ENCODE measurements at regions not wholly inside any gene's neighbourhood (a gene's known extent, or its start where the extent isn't known, plus 50 kb on each side); places are given as distances from the start of the nearest gene placed in this dataset.
"Not testable (repeated sequence)": the region's sequence is repeated elsewhere in the genome, so short reads cannot be mapped to it uniquely, and the experiment has no call there.

DNA sequence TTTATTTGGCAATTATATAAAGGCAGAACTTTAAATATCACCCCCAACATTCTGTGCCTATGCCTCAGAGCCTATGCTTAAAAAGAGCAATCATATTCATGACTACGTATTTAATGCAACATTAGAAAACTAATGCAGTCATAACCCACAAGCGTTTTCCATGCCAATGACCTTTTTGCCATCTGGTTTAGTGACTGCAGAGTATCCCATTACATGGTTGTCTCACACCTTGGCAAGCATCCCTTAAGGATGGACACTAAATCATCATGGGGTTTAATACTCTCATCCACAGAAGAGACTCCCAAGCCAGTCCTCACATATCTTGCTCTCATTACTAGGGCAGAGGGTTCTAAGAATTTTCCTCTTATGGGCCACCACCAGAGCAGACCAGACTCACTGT, 188.2 kb upstream of the PLGLB2 start:
- not testable (repeated sequence) for H3K27ac ChIP-seq; H3K4me3 ChIP-seq; DNase-seq (ENCODE audit: low spot score)

DNA sequence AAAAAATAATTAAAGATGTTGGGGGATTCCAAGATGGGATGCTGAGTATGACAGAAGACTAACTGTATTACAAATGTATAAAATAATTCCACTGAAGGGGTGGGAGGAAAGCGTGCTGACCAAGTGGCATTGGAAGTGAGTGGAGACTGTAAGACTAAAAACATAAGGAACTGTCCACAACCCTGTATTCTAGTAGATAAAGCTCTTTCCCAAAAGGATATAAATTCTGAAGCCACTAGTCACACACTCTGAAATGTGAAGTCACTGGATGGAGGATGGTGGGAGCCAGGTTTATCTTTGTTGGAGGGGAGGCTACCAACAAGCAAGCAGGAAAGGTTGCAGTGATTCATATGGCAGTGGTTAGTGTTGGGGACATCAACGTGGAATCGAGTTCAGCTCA, 182.8 kb upstream of the PLGLB2 start:
- not testable (repeated sequence) for DNase-seq (ENCODE audit: low spot score); H3K27ac ChIP-seq; H3K4me3 ChIP-seq

DNA sequence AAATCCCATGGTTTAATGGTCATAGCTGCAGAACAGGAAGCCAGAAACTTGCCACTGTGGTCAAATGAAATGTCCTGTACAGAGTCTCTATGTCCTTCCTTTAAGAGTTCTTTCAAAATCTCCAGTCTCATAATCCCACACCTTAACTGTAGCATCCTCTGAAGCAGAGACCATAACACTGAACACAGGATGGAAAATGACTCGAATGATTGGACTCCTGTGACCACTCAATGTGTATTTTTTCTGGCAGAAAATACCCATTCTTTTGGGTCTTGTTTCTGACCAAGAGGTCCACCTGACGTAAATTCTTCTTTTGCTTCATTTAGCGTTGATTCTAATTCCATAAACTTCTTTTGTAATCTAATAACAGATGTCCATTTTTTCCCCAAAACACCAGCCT, 181.4 kb upstream of the PLGLB2 start:
- not testable (repeated sequence) for DNase-seq (ENCODE audit: low spot score); H3K4me3 ChIP-seq; H3K27ac ChIP-seq

DNA sequence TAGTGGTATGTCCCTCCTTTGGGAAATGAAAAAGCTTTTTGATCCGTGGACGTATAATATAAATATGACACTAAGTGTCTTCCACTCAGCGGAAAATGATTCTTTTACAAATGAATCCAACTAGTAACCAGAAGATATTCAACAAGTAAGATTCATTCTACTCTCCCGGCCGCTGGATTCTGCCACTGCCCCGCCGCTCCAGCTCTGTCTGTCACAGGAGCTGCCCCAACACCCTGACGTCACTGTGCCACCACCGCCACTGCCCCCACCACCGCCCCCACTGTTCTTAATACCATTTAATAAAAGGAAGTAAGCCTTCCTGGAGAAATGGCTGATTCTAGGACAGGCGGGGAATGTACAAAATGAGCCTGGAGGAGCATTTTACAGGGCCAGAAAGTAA, 180.8 kb upstream of the PLGLB2 start:
- not testable (repeated sequence) for DNase-seq (ENCODE audit: low spot score); H3K4me3 ChIP-seq; H3K27ac ChIP-seq

- H3K27ac ChIP-seq; H3K4me3 ChIP-seq; DNase-seq (ENCODE audit: low spot score): not testable (repeated sequence)
Measured at GRCh38 chr2:87567912-87568311, 180.0 kb upstream of the PLGLB2 start.

DNA sequence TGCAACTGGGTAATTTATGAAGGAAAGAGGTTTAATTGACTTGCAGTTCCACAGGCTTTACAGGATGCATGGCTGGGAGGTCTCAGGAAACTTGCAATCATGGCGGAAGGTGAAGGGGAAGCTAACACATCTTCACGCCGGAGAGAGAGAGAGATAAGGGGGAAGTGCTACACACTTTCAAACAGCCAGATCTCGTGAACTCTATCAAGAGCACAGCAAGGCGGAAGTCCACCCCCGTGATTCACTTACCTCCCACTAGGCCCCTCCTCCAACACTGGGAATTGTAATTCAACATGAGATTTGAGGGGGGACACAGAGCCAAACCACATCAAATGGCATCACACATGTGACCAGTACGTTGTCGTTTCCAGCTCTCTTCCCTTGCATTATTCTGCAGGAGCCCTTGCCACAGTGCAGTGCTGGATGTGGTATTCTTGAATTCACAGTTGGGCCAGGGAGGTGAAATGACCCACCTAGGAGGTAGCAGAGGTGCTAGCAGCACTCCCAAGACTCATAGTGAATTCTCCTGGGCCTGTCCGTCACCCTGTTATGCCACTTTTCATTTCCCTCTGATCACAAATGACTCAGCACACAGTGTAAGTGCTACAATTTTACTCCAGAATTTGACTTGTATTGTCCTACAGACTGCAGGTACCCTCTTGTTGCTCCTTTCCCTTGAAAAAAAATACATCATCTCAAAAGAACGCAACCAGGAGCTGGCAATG, 179.2 kb upstream of the PLGLB2 start:
- not testable (repeated sequence) for DNase-seq (ENCODE audit: low spot score); H3K4me3 ChIP-seq; H3K27ac ChIP-seq

DNA sequence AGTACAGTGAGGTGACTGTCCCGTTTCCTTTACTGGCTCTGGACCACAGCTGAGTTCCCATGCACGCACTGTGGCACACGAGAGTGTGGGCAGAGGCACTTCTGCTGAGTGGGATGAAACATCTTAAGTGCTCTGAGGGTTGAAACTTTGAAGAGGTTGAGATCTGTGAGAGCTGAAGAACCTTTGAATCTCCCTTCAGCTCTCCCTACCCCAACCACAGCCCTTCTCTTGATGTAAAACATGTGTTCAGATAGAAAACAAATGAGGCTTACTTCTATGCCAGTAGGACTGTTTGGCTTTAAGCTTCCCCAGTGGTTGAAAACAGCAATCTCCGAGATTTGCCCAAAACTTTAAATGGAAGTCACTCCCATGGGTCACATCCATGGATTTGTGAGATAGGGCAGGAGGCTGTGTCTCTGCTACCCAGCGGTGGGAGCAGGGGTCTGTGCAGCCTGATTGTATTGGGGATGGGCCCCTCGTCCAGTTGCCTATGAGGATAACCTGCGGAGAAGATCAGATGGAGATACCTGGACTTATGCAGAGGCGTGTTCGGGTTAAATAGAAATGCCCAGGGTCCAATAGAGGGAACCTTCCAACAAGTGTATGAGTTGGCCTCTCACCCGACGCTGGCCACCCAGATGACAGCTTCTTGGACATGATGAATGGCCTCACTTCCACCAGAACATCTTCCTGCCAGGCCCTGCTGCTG, 178.0 kb upstream of the PLGLB2 start:
- not testable (repeated sequence) for DNase-seq (ENCODE audit: low spot score); H3K4me3 ChIP-seq; H3K27ac ChIP-seq

- not testable (repeated sequence) for DNase-seq (ENCODE audit: low spot score); H3K4me3 ChIP-seq; H3K27ac ChIP-seq
Measured at GRCh38 chr2:87571889-87572465, 175.9 kb upstream of the PLGLB2 start.

DNA sequence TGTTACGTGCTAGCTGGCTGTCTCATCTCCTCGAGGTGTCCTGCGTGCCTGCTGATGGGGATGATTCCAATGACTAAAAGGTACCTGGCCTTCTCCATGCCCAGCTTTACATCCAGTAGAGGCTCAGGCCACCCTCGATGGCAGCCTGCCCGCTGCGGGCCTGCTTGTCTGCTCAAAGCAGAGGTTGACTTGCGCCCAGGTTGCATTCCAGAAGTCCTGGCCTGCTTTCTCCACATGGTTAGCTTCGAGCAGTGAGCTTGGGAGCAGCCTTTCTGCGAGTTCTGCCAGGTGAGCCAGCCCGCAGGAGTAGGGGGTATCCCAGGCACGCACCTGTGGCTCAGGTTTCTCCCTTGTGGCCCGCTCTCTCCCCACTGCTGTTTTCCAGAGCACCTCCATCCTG, 175.0 kb upstream of the PLGLB2 start:
- not testable (repeated sequence) for DNase-seq (ENCODE audit: low spot score); H3K27ac ChIP-seq

DNA sequence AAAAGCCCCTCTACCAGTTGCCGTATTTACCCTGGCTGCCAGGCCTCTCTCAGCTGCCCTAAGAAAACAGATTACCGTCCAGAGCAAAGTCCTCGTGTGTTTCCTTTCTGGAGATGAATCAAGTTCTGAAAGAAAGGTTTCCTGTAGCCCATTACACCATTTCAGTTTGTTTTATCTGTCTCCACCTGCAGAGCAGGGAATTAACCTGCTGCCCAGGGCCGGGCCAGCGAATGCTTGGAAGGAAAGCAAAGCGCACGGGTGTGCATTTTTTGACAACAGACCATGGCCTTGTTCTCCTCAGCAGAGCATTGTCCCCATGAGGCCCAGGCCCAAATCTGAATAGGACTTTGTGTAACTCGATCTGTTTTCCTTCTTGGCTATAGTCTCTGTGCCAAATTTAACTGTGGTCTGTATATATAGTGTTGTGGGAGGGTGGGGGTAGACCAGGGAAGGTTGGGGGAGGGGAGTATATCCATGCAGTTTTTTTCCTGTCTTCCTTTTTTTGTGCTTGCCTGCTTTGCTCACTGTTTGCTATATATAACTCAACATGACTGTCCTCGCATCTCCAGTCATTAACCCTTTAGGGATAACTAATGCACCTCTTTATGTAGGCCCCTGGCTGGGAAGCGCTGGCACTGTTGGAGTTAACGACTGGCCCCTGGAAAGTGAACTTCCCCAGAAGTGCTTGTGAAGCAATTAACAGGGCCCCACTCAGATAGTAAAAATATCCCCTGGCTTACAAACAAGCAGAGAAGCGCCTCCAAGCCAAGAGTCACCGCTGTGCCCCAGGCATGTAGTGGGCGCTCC, 174.3 kb upstream of the PLGLB2 start:
- not testable (repeated sequence) for DNase-seq (ENCODE audit: low spot score); H3K4me3 ChIP-seq; H3K27ac ChIP-seq

More for the DNA sequence above, 175.0 kb upstream of the PLGLB2 start:
- H3K4me3 ChIP-seq, result not testable (repeated sequence)

DNA sequence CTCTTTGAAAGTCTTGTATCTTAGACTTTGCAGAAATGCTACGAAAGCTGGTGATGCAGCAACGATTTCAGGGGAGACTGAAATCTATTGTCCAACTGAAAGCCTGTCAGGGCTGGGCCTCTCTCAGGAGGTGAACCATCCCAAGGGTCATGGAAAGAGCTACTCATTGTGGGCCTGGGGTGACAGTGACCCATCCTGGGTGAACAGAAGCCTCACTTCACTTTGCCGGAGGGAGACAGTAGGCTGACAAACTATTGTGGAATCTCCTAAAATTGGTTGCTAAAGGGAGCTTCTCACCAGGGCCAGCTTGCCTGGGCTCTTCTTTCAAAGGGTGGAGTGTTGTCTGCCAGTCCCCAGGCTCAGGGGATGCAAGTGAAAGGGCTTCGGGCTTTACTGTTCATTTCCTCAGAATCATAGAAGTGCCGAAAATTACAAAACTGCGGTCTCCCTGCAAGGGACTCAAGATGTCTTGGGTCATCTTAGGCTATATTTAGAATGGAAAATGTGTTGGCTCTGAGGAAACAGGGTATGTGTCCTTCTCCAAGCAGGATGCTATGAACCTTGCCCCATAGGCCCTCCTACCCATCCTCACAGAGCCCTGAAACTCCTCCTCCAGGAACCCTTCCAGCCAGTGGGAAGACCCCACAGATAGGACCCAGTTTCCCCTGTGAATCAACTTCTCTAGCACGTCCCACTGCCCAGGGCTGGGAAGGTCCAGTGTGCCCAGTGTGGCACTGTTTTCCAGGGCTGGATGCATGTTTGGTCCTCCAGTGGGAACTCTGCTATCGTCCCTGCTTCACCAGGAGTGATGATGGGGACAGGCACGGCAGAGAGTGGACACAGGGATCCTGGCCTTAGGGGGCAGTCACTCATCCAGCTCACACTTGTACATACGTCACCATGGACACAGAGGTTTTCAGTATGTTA, 173.4 kb upstream of the PLGLB2 start:
- not testable (repeated sequence) for H3K4me3 ChIP-seq; DNase-seq (ENCODE audit: low spot score)

GRCh38 chr2:87575138-87575537, 172.7 kb upstream of the PLGLB2 start:
- H3K4me3 ChIP-seq; H3K27ac ChIP-seq; DNase-seq (ENCODE audit: low spot score): not testable (repeated sequence)

More for the DNA sequence above, 173.4 kb upstream of the PLGLB2 start:
- H3K27ac ChIP-seq, result not testable (repeated sequence)

DNA sequence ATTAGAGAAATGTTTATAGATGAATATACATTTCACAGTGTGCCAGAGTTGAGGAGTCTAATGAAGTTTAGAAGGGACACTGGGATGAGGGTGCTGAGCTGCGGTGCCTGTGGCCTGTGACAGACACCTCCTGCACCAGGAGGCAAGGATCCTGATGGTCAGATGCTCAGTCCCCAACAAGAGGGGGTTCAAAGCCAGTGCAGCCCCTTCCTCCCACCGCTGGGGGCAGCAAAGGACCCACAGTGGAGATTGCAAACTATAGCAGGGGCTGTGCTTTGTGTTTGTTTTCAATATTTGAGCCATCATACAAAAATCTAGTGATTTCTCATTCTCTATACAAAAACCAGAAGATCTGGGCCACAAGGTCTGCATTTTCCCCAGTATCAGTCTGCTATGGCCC, 170.5 kb upstream of the PLGLB2 start:
- not testable (repeated sequence) for DNase-seq (ENCODE audit: low spot score); H3K27ac ChIP-seq; H3K4me3 ChIP-seq

- not testable (repeated sequence) for H3K4me3 ChIP-seq; H3K27ac ChIP-seq; DNase-seq (ENCODE audit: low spot score)
Measured at GRCh38 chr2:87582152-87582551, 165.7 kb upstream of the PLGLB2 start.

DNA sequence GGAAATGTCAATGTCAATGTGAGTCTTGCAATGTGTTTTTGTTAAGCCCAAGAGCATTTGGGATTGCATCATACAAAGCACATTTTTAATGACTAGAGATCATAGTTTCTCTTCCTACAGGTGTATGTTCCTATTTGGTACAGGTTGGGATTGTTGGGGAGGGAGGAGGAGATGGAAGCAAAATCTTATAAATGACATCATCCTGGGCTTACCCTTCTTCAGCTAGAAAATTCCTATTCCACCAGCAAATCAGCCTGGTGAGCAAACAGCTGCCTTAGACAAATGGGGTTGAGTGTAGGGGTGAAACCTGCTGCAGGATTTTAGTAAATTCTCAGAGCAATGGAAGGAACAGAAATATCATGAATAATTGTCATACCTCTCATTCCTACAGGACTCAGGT, 165.3 kb upstream of the PLGLB2 start:
- H3K4me3 ChIP-seq; H3K27ac ChIP-seq; DNase-seq (ENCODE audit: low spot score): not testable (repeated sequence)

GRCh38 chr2:87583370-87583769, 164.5 kb upstream of the PLGLB2 start:
- H3K27ac ChIP-seq; DNase-seq (ENCODE audit: low spot score); H3K4me3 ChIP-seq: not testable (repeated sequence)

GRCh38 chr2:87583803-87584202, 164.1 kb upstream of the PLGLB2 start:
- DNase-seq (ENCODE audit: low spot score), result peak; percentile 35
- Histone ChIP-seq H3K27ac (peak overlapping the region in 1 of 2 donors; percentile 48), H3K4me3 (peak overlapping the region; percentile 64)

DNA sequence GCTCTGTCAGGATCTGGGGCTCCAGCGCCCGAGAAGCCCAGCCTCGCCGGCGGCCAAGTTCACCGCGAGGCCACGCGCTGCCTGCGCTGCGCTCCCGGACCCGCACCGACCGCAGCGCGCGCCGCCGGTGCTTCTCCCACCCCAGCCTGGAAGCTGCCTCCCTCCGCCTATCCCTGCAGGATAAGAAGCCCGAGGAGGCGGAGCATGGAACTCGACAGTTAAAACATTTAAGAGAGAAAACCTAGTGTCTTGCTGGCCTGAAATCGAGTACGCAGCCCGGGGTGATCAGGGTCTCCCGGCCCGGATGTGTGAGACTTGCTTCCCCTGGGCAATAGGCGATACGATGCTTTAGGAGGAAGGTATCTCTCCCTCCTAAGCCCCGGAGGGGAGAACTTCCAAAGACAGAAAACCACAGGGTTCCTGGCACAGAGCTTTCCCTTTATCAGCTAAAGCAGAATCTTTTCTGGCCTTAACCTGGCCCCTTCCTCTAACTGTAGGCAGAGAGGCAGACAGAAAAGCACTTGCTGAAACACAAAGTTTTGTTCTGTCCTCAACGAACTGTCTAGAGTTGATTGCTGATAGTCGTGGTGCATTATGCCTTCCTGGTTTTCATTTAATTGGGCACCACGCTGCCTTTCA, 163.5 kb upstream of the PLGLB2 start:
- DNase-seq (ENCODE audit: low spot score), result peak; percentile 67
- Histone ChIP-seq H3K4me3 (peak overlapping the region; percentile 64), H3K27ac (peak overlapping the region in 1 of 2 donors; percentile 55)
